H1 (cell line): ENCODE measurements at regions not wholly inside any gene's neighbourhood (a gene's known extent, or its start where the extent isn't known, plus 50 kb on each side); places are given as distances from the start of the nearest gene placed in this dataset.
A peak's percentile ranks its signal among the peaks of the same experiment; 100 is the strongest.

Experiments
- CTCF ChIA-PET: fragments of 300-600 bp; sonication (Branson Sonifier 250); formaldehyde crosslinking; loops from one replicate; lab custom pipeline; 2021; ENCODE audit not compliant: partially characterized antibody; lab: Charles Lee
- POLR2A ChIA-PET: fragments of 300-600 bp; sonication (Branson Sonifier 250); formaldehyde crosslinking; loops from one replicate; lab custom pipeline; 2021; ENCODE audit warnings: inconsistent platforms; ENCODE audit not compliant: partially characterized antibody; lab: Charles Lee
- DNase-seq, 2 experiments: peaks; one replicate each; pipeline versions ENCODE4 v3.0.0 to v3.0.0-alpha.2; 2010 to 2022; ENCODE audit warnings: low spot score in 2 of 2, low read depth in 1 of 2, mixed read lengths in 1 of 2
- FAIRE-seq: peaks from 2 replicates; lab custom pipeline; 2011; peaks lifted over from hg19 to GRCh38; lab: Jason Lieb, UNC
- H2AFZ ChIP-seq: 2 replicates; pipeline ENCODE4 v1.8.1; 2012; ENCODE audit warnings: low read length, inconsistent platforms
- H2AK5ac ChIP-seq: 2 replicates; pipeline ENCODE4 v1.6.1; 2013; ENCODE audit warnings: low read depth, low read length
- H2BK120ac ChIP-seq: replicated peaks from 2 replicates; pipeline ENCODE3; 2013; ENCODE audit warnings: low read depth, low read length, inconsistent platforms
- H2BK12ac ChIP-seq: 2 replicates; pipeline ENCODE4 v1.6.1; 2013; ENCODE audit warnings: low read depth, low read length
- H2BK15ac ChIP-seq: 2 replicates; pipeline ENCODE4 v1.6.1; 2013; ENCODE audit warnings: low read length
- H2BK20ac ChIP-seq: 2 replicates; pipeline ENCODE4 v1.6.1; 2013; ENCODE audit warnings: low read length
- H2BK5ac ChIP-seq: 2 replicates; pipeline ENCODE4 v1.6.1; 2013; ENCODE audit warnings: low read depth, low read length
- H3K14ac ChIP-seq: 2 replicates; pipeline ENCODE4 v1.6.1; 2013; ENCODE audit warnings: inconsistent platforms; ENCODE audit not compliant: insufficient read length
- H3K18ac ChIP-seq: 2 replicates; pipeline ENCODE4 v1.6.1; 2013; ENCODE audit warnings: low read length; ENCODE audit errors: extremely low read depth
- H3K23ac ChIP-seq: 2 replicates; pipeline ENCODE4 v1.6.1; 2013; ENCODE audit warnings: inconsistent platforms; ENCODE audit not compliant: insufficient read length
- H3K23me2 ChIP-seq: 2 replicates; pipeline ENCODE4 v1.6.1; 2013; ENCODE audit warnings: low read depth, low read length
- H3K27ac ChIP-seq: 2 replicates; pipeline ENCODE4 v1.6.1; 2011; ENCODE audit warnings: low read depth, low read length, inconsistent platforms
- H3K27me3 ChIP-seq, 4 experiments: replicated peaks in 1 of 4; 1 replicate in 1 of 4; 2 replicates in 3 of 4; pipeline versions ENCODE4 v1.6.1 to v1.8.1; 2011 to 2013; ENCODE audit warnings: low read length in 3 of 4, mild to moderate bottlenecking in 3 of 4, inconsistent platforms in 2 of 4, mixed read lengths in 2 of 4, moderate library complexity in 1 of 4; ENCODE audit not compliant: control insufficient read depth in 3 of 4, insufficient read depth in 3 of 4; ENCODE audit errors: extremely low read depth in 1 of 4
- H3K36me3 ChIP-seq, 4 experiments: 2 replicates each; pipeline versions ENCODE4 v1.6.1 to v1.8.1; 2011 to 2013; ENCODE audit warnings: mild to moderate bottlenecking in 4 of 4, low read length in 3 of 4, moderate library complexity in 2 of 4, control low read depth in 1 of 4, inconsistent platforms in 1 of 4; ENCODE audit not compliant: insufficient read depth in 4 of 4, control insufficient read depth in 2 of 4
- H3K4ac ChIP-seq: replicated peaks from 2 replicates; pipeline ENCODE3; 2013; ENCODE audit warnings: low read length, low read depth, mixed read lengths, inconsistent platforms; ENCODE audit not compliant: insufficient read length
- H3K4me1 ChIP-seq, 4 experiments: replicated peaks in 1 of 4; 1 replicate in 1 of 4; 2 replicates in 3 of 4; pipeline versions ENCODE4 v1.6.1 to v1.8.1; 2011 to 2013; ENCODE audit warnings: low read length in 3 of 4, inconsistent platforms in 2 of 4, mixed read lengths in 1 of 4; ENCODE audit not compliant: insufficient read depth in 4 of 4, control insufficient read depth in 3 of 4
- H3K4me2 ChIP-seq, 2 experiments: 2 replicates each; pipeline versions ENCODE4 v1.6.1 to v1.8.1; 2011 to 2013; ENCODE audit warnings: low read depth in 2 of 2, low read length in 2 of 2, control low read depth in 1 of 2, inconsistent platforms in 1 of 2, mild to moderate bottlenecking in 1 of 2; ENCODE audit not compliant: insufficient read depth in 1 of 2
- H3K4me3 ChIP-seq, 4 experiments: fragments of 200-600, 300-600 bp in 1 of 4; sonication (generic), shearing (Covaris generic), sonication (Bioruptor Twin) in 1 of 4; 2 replicates each; pipeline versions ENCODE4 v1.5.1 to v1.8.1; 2011 to 2016; ENCODE audit warnings: low read length in 4 of 4, low read depth in 3 of 4, control low read depth in 2 of 4, inconsistent platforms in 2 of 4, mild to moderate bottlenecking in 2 of 4, mixed read lengths in 1 of 4, moderate library complexity in 1 of 4; ENCODE audit not compliant: insufficient read depth in 2 of 4; ENCODE audit errors: extremely low read depth in 1 of 4
- H3K56ac ChIP-seq: replicated peaks from 2 replicates; pipeline ENCODE3; 2013; ENCODE audit warnings: low read depth, mild to moderate bottlenecking, mixed read lengths, low read length, inconsistent platforms; ENCODE audit not compliant: insufficient read length
- H3K79me1 ChIP-seq: 2 replicates; pipeline ENCODE4 v1.6.1; 2013; ENCODE audit warnings: low read depth, low read length, control low read depth
- H3K79me2 ChIP-seq, 2 experiments: 2 replicates each; pipeline versions ENCODE4 v1.6.1 to v1.8.1; 2012 to 2013; ENCODE audit warnings: low read length in 2 of 2, mild to moderate bottlenecking in 2 of 2, inconsistent platforms in 1 of 2; ENCODE audit not compliant: insufficient read depth in 2 of 2, control insufficient read depth in 1 of 2
- H3K9ac ChIP-seq, 4 experiments: replicated peaks in 1 of 4; 1 replicate in 1 of 4; 2 replicates in 3 of 4; pipeline versions ENCODE4 v1.6.1 to v1.8.1; 2011 to 2013; ENCODE audit warnings: low read depth in 3 of 4, low read length in 3 of 4, control low read depth in 2 of 4, mild to moderate bottlenecking in 2 of 4, moderate library complexity in 2 of 4, inconsistent platforms in 1 of 4; ENCODE audit errors: extremely low read depth in 1 of 4
- H3K9me3 ChIP-seq, 2 experiments: 2 replicates each; pipeline versions ENCODE4 v1.6.1 to v1.8.1; 2012 to 2013; ENCODE audit warnings: mild to moderate bottlenecking in 2 of 2, moderate library complexity in 2 of 2, control low read depth in 1 of 2, inconsistent platforms in 1 of 2, low read depth in 1 of 2, low read length in 1 of 2, mixed read lengths in 1 of 2; ENCODE audit not compliant: insufficient read depth in 2 of 2
- H4K20me1 ChIP-seq, 2 experiments: replicated peaks in 1 of 2; 2 replicates each; pipeline versions ENCODE3 to v1.8.1; 2011 to 2013; ENCODE audit warnings: inconsistent platforms in 2 of 2, low read length in 2 of 2, mild to moderate bottlenecking in 1 of 2; ENCODE audit not compliant: insufficient read depth in 2 of 2, control insufficient read depth in 1 of 2
- H4K5ac ChIP-seq: 2 replicates; pipeline ENCODE4 v1.6.1; 2013; ENCODE audit warnings: low read length, low read depth, mixed read lengths, inconsistent platforms; ENCODE audit not compliant: insufficient read length
- H4K8ac ChIP-seq: 2 replicates; pipeline ENCODE4 v1.8.0; 2013; ENCODE audit warnings: mild to moderate bottlenecking, moderate library complexity, low read length, inconsistent platforms; ENCODE audit not compliant: insufficient read depth; ENCODE audit errors: extremely low read depth
- H4K91ac ChIP-seq: replicated peaks from 2 replicates; pipeline ENCODE3; 2013; ENCODE audit warnings: low read length, mixed read lengths, inconsistent platforms; ENCODE audit not compliant: insufficient read length
- ASH2L ChIP-seq: fragments of 200-600, 300-600 bp; sonication (generic); IDR thresholded peaks from one replicate; pipeline ENCODE4 v1.7.1; 2017; ENCODE audit warnings: low read length
- ATF2 ChIP-seq: IDR thresholded peaks from 2 replicates; pipeline ENCODE4 v1.6.1; 2012; ENCODE audit warnings: low read length, inconsistent platforms
- BCL11A ChIP-seq, 2 experiments: IDR thresholded peaks; one replicate each; pipeline ENCODE4 v1.6.1; 2011; ENCODE audit warnings: low read depth in 2 of 2, low read length in 2 of 2, mild to moderate bottlenecking in 2 of 2
- CBX5 ChIP-seq: fragments of 300-800, 300-1000 bp; sonication (generic); IDR thresholded peaks from 2 replicates; pipeline ENCODE4 v1.7.1; 2016; ENCODE audit warnings: antibody characterized with exemption, low read length, low read depth
- CEBPB ChIP-seq: IDR thresholded peaks from 2 replicates; pipeline ENCODE4 v1.6.1; 2012; ENCODE audit warnings: low read depth, low read length
- CHD2 ChIP-seq: IDR thresholded peaks from 2 replicates; pipeline ENCODE4 v1.6.1; 2012; ENCODE audit warnings: low read length, improper control_type of control experiment
- GABPA ChIP-seq: IDR thresholded peaks from 2 replicates; pipeline ENCODE4 v1.6.1; 2011; ENCODE audit warnings: mild to moderate bottlenecking, low read length, moderate library complexity, borderline replicate concordance; ENCODE audit not compliant: insufficient read depth
- NANOG ChIP-seq: IDR thresholded peaks from 2 replicates; pipeline ENCODE4 v1.6.1; 2011; ENCODE audit warnings: low read length, low read depth, mild to moderate bottlenecking, inconsistent platforms; ENCODE audit not compliant: insufficient read depth, poor library complexity, severe bottlenecking
- NRF1 ChIP-seq: IDR thresholded peaks from 2 replicates; pipeline ENCODE4 v1.6.1; 2011; ENCODE audit warnings: mild to moderate bottlenecking, low read depth, low read length, improper control_type of control experiment
- POLR2AphosphoS5 ChIP-seq: IDR thresholded peaks from 2 replicates; pipeline ENCODE4 v1.6.1; 2011; ENCODE audit warnings: low read depth, low read length
- RXRA ChIP-seq: IDR thresholded peaks from 2 replicates; pipeline ENCODE4 v1.6.1; 2011; ENCODE audit warnings: low read depth, mild to moderate bottlenecking, low read length, moderate library complexity; ENCODE audit not compliant: insufficient read depth
- SAP30 ChIP-seq: fragments of 300-600 bp; sonication (generic); IDR thresholded peaks from 2 replicates; pipeline ENCODE4 v1.7.1; 2012; ENCODE audit warnings: low read length, moderate library complexity, mild to moderate bottlenecking, inconsistent platforms; ENCODE audit not compliant: insufficient read depth, insufficient replicate concordance

- no peak for TF ChIP-seq ASH2L
- TF ChIP-seq NRF1, result no peak
These were observed 301.0 kb upstream of the MAF start (continued) for GRCh38 chr16:79901522-79901921.

GRCh38 chr16:79899716-79900115 lies 299.2 kb upstream of the MAF start:
- no peak overlapping the region for H3K4ac ChIP-seq
- H2AK5ac ChIP-seq, result no peak overlapping the region
- H3K4me3 ChIP-seq, result no peak overlapping the region
- no peak overlapping the region for H3K9ac ChIP-seq
- POLR2A ChIA-PET, result no interaction called here
- FAIRE-seq (no peak), DNase-seq (no peak)
- no peaks in the 10 kb centered on the region for H3K27me3 ChIP-seq
- H2BK5ac ChIP-seq, result no peak overlapping the region
- H4K20me1 ChIP-seq, result no peaks in the 10 kb centered on the region
- H3K36me3 ChIP-seq, result no peaks in the 10 kb centered on the region
- H3K23ac ChIP-seq, result no peak overlapping the region
- no peak overlapping the region for H2BK120ac ChIP-seq
- no peaks in the 10 kb centered on the region for H3K79me2 ChIP-seq
- no peak overlapping the region for H4K91ac ChIP-seq
- no peak overlapping the region for H3K56ac ChIP-seq
- H3K27ac ChIP-seq, result no peak overlapping the region
- no peak overlapping the region for H3K4me2 ChIP-seq
- H3K79me1 ChIP-seq, result no peaks in the 10 kb centered on the region
- H2BK15ac ChIP-seq, result no peak overlapping the region
- no peak overlapping the region for H2BK20ac ChIP-seq
- H2AFZ ChIP-seq, result peak overlapping the region; percentile 42; the same call in 1 of the 2 replicates
- H3K18ac ChIP-seq, result no peak overlapping the region
- H4K5ac ChIP-seq, result no peak overlapping the region
- no peak overlapping the region for H3K14ac ChIP-seq
- no peaks in the 10 kb centered on the region for H3K9me3 ChIP-seq
- no peak overlapping the region for H4K8ac ChIP-seq
- CTCF ChIA-PET, result interaction anchor here (0.9 to 1.1 kb wide), 3 partner anchors 19 to 185 kb away, joined by 3 to 5 read pairs (median 4); no protein-coding TSS in a partner anchor
- no peaks in the 10 kb centered on the region for H3K4me1 ChIP-seq
- no peaks in the 10 kb centered on the region for H3K23me2 ChIP-seq
- no peak overlapping the region for H2BK12ac ChIP-seq
- no peak for TF ChIP-seq CBX5
- TF ChIP-seq GABPA, result no peak
- TF ChIP-seq NANOG, result no peak
- TF ChIP-seq CEBPB, result no peak
- TF ChIP-seq CHD2, result no peak
- TF ChIP-seq RXRA, result no peak
- TF ChIP-seq BCL11A (IDR thresholded peaks at IDR 0.05; ENCODE audit: low read depth in 2 of 2, low read length in 2 of 2), result no peak
- no peak for TF ChIP-seq POLR2AphosphoS5
- no peak for TF ChIP-seq ASH2L
- TF ChIP-seq ATF2, result no peak
- no peak for TF ChIP-seq SAP30
